HG03342 (cell line): ENCODE measurements at regions not wholly inside any gene's neighbourhood (a gene's known extent, or its start where the extent isn't known, plus 50 kb on each side); places are given as distances from the start of the nearest gene placed in this dataset.

ENCODE experiments used
- ATAC-seq: cut with Tn5 transposase; IDR thresholded peaks from one replicate; pipeline ENCODE4 v1.9.1; 2021; ENCODE audit warnings: mild to moderate bottlenecking, moderate library complexity; ENCODE audit not compliant: unreplicated experiment

- ATAC-seq, result no peak
Observed at GRCh38 chr5:143567583-143568504, 164.4 kb upstream of the NR3C1 start.

GRCh38 chr5:143566139-143566538, 162.7 kb upstream of the NR3C1 start:
- ATAC-seq, result no peak

- peak; percentile 99 for ATAC-seq
Observed at GRCh38 chr5:143564417-143564816, 160.9 kb upstream of the NR3C1 start.

GRCh38 chr5:143562935-143563334, 159.4 kb upstream of the NR3C1 start:
- no peak for ATAC-seq

GRCh38 chr5:143561219-143561618, 157.7 kb upstream of the NR3C1 start:
- no peak for ATAC-seq

GRCh38 chr5:143560378-143560777, 156.9 kb upstream of the NR3C1 start:
- no peak for ATAC-seq

GRCh38 chr5:143559586-143560109, 156.2 kb upstream of the NR3C1 start:
- no peak for ATAC-seq

GRCh38 chr5:143558048-143558447, 154.6 kb upstream of the NR3C1 start:
- no peak for ATAC-seq

- ATAC-seq, result no peak
Observed at GRCh38 chr5:143557061-143557818, 153.8 kb upstream of the NR3C1 start.

GRCh38 chr5:143554918-143555477, 151.5 kb upstream of the NR3C1 start:
- no peak for ATAC-seq

- ATAC-seq, result no peak
Observed at GRCh38 chr5:143554187-143554717, 150.8 kb upstream of the NR3C1 start.

GRCh38 chr5:143552680-143553079, 149.2 kb upstream of the NR3C1 start:
- ATAC-seq, result no peak

GRCh38 chr5:143551820-143552251, 148.3 kb upstream of the NR3C1 start:
- no peak for ATAC-seq

GRCh38 chr5:143550986-143551630, 147.6 kb upstream of the NR3C1 start:
- ATAC-seq, result no peak

- no peak for ATAC-seq
Observed at GRCh38 chr5:143547342-143547741, 143.9 kb upstream of the NR3C1 start.

GRCh38 chr5:143546394-143546793, 142.9 kb upstream of the NR3C1 start:
- ATAC-seq, result no peak

- ATAC-seq, result no peak
Observed at GRCh38 chr5:143544606-143545005, 141.1 kb upstream of the NR3C1 start.

GRCh38 chr5:143543358-143544255, 140.1 kb upstream of the NR3C1 start:
- ATAC-seq, result no peak

GRCh38 chr5:143542798-143543144, 139.3 kb upstream of the NR3C1 start:
- no peak for ATAC-seq
